GM12891 (cell line): ENCODE measurements at regions not wholly inside any gene's neighbourhood (a gene's known extent, or its start where the extent isn't known, plus 50 kb on each side); places are given as distances from the start of the nearest gene placed in this dataset.

ENCODE experiments used
- POLR2A ChIP-seq: IDR thresholded peaks from 2 replicates; pipeline ENCODE4 v1.6.1; 2011; ENCODE audit warnings: low read depth, low read length, control low read depth
- POLR2AphosphoS5 ChIP-seq: IDR thresholded peaks from 2 replicates; pipeline ENCODE4 v1.6.1; 2011; ENCODE audit warnings: low read depth, low read length, control low read depth

GRCh38 chr1:78385744-78386462, 104.9 kb upstream of the PTGFR start:
- no peak for TF ChIP-seq POLR2A
- TF ChIP-seq POLR2AphosphoS5 = no peak
